GM23338 (cell line): ENCODE measurements at regions not wholly inside any gene's neighbourhood (a gene's known extent, or its start where the extent isn't known, plus 50 kb on each side); places are given as distances from the start of the nearest gene placed in this dataset.

Experiments
- CREB1 ChIP-seq: fragments of 250-450 bp; sonication (Bioruptor Pico); IDR thresholded peaks from 2 replicates; pipeline ENCODE4 v1.5.0; 2020; ENCODE audit warnings: low read depth, mild to moderate bottlenecking, moderate library complexity
- CTCF ChIP-seq, 2 experiments: fragments of 200-600 bp in 1 of 2; sonication (generic) in 1 of 2; conservative IDR thresholded peaks; 2 replicates each; pipeline versions ENCODE4 v1.5.1 to v1.6.1; 2016 to 2017; ENCODE audit warnings: antibody characterized with exemption in 2 of 2, low read depth in 2 of 2, mild to moderate bottlenecking in 2 of 2, moderate library complexity in 1 of 2
- EZH2 ChIP-seq: fragments of 200-600 bp; sonication (generic); IDR thresholded peaks from one replicate; pipeline ENCODE4 v1.8.0; 2017; ENCODE audit warnings: antibody characterized with exemption, mild to moderate bottlenecking, low read depth; ENCODE audit not compliant: unreplicated experiment
- EZH2phosphoT487 ChIP-seq: fragments of 200-600 bp; sonication (generic); IDR thresholded peaks from one replicate; pipeline ENCODE4 v1.8.1; 2018; ENCODE audit warnings: antibody characterized with exemption; ENCODE audit not compliant: unreplicated experiment
- JUNB ChIP-seq: IDR thresholded peaks from one replicate; pipeline ENCODE4 v1.6.1; 2016; ENCODE audit warnings: antibody characterized with exemption; ENCODE audit not compliant: unreplicated experiment
- POLR2AphosphoS5 ChIP-seq: IDR thresholded peaks from 2 replicates; pipeline ENCODE4 v1.6.1; 2016; ENCODE audit warnings: antibody characterized with exemption, low read depth
- REST ChIP-seq: IDR thresholded peaks from one replicate; pipeline ENCODE4 v1.6.1; 2018; ENCODE audit warnings: antibody characterized with exemption; ENCODE audit not compliant: unreplicated experiment
- ZNF462 ChIP-seq: fragments of 250-450 bp; sonication (Bioruptor Pico); IDR thresholded peaks from 2 replicates; pipeline ENCODE4 v1.5.0; 2020; ENCODE audit warnings: mild to moderate bottlenecking, moderate library complexity

- TF ChIP-seq JUNB (no peak), EZH2 (no peak), CTCF (conservative IDR thresholded peaks at IDR 0.05; ENCODE audit: low read depth in 2 of 2) (no peak), EZH2phosphoT487 (no peak), REST (no peak), POLR2AphosphoS5 (no peak), CREB1 (CRISPR knock-in tag) (no peak), ZNF462 (CRISPR knock-in tag) (no peak)
These were observed 1335.3 kb upstream of the CDH2 start for GRCh38 chr18:29512203-29512602.
